Fibroblast of lung (primary cell): ENCODE measurements at regions not wholly inside any gene's neighbourhood (a gene's known extent, or its start where the extent isn't known, plus 50 kb on each side); places are given as distances from the start of the nearest gene placed in this dataset.

Experiments
- EZH2 ChIP-seq: IDR thresholded peaks from 2 replicates; pipeline ENCODE4 v1.5.1; 2012; ENCODE audit warnings: low read length, control low read depth, mild to moderate bottlenecking; ENCODE audit errors: missing control alignments
- TF ChIP-seq, protein P1 (sequence below), 2 donors: IDR thresholded peaks in 1 of 2; conservative IDR thresholded peaks in 1 of 2; 1 replicate in 1 of 2; 2 replicates in 1 of 2; pipeline ENCODE4 v1.5.1; 2011 to 2012; ENCODE audit warnings: low read length in 2 of 2, control low read depth in 1 of 2, inconsistent platforms in 1 of 2, low read depth in 1 of 2, mild to moderate bottlenecking in 1 of 2

DNA sequence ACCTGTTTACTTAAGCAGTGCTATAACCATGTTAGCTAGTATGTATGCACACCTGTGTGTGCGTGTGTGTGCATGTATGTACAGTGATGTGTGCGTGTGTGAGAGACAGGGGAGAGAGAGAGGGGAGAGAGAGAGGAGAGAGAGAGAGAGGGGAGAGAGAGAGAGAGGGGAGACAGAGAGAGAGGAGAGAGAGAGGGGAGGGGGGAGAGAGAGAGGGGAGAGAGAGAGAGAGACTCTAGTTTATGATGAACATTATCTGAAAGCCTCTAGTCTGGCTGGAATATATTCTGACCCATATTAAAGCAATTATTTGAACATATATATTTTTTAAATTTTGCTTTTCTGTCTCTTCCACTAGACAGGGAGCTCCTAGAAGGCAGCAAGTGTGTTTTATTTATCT is 117.5 kb upstream of the CPEB4 start:
- TF ChIP-seq, protein P1, sequence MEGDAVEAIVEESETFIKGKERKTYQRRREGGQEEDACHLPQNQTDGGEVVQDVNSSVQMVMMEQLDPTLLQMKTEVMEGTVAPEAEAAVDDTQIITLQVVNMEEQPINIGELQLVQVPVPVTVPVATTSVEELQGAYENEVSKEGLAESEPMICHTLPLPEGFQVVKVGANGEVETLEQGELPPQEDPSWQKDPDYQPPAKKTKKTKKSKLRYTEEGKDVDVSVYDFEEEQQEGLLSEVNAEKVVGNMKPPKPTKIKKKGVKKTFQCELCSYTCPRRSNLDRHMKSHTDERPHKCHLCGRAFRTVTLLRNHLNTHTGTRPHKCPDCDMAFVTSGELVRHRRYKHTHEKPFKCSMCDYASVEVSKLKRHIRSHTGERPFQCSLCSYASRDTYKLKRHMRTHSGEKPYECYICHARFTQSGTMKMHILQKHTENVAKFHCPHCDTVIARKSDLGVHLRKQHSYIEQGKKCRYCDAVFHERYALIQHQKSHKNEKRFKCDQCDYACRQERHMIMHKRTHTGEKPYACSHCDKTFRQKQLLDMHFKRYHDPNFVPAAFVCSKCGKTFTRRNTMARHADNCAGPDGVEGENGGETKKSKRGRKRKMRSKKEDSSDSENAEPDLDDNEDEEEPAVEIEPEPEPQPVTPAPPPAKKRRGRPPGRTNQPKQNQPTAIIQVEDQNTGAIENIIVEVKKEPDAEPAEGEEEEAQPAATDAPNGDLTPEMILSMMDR (conservative IDR thresholded peaks at IDR 0.05 in 1 of 2, IDR thresholded peaks at IDR 0.05 in 1 of 2; ENCODE audit: low read depth in 1 of 2, low read length in 2 of 2): no peak
- no peak for TF ChIP-seq EZH2
